Dermis blood vessel endothelial cell (primary cell): ENCODE measurements at regions not wholly inside any gene's neighbourhood (a gene's known extent, or its start where the extent isn't known, plus 50 kb on each side); places are given as distances from the start of the nearest gene placed in this dataset.

Experiments
- DNase-seq: peaks from one replicate; pipeline ENCODE4 v3.0.0; 2010

DNA sequence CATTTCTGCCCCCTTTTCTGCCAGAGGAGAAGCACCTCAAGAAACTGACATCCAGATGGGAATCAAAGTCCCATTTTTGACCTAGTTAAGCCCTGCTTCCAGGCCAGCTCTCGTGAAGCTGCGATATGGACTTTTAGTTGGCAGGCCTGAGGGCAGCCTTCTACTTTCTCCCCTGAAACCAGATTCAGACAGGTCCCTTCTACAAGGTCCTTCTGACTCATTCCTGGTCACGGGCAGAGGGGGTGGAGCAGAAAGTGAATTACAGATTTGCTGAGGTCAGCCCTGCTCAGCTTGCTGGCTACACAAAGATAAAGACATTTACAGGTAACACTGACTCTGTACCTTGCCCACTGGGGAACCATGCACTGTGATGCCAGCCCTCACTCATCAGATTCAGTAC lies 52.8 kb upstream of the TUT7 start:
- no peak for DNase-seq

DNA sequence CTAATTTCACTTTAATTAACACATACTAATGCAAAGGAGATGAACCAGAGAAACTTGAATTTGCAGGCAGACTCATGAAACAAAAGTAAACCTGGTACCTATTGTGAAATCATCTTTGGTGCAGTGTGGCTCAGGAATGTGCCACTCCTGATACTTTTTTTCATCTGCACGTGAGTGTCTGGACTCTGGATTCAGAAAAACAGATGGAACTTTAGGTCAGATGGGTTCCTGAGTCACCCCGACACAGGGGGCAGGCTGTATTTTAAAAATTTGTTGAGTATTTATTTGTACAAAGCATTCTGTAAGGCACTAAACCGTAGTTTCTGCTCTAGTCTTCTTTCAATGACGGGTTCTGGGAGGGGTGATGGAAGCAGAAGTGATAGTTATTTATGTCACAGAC lies 52.2 kb upstream of the TUT7 start:
- DNase-seq, result no peak

DNA sequence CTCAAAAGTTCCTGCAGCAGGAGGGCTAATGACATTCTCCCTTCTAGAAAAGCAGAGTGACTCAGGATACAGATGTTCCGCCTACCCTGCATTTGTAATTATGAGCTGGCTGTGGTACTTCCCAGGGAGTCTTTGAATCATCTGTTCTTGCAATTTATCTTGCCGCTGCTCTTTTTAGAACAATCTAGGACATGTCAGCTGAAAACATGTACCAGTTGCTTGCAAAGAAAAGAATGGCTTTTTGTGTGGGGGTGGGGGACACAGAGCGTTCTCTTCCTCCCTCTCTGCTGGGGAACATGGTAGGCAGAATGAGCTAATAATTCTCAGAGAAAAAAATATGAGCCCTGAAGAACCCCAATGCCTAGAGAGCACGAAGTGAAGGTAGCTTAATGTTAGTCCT lies 51.7 kb upstream of the TUT7 start:
- peak; percentile 15 for DNase-seq

DNA sequence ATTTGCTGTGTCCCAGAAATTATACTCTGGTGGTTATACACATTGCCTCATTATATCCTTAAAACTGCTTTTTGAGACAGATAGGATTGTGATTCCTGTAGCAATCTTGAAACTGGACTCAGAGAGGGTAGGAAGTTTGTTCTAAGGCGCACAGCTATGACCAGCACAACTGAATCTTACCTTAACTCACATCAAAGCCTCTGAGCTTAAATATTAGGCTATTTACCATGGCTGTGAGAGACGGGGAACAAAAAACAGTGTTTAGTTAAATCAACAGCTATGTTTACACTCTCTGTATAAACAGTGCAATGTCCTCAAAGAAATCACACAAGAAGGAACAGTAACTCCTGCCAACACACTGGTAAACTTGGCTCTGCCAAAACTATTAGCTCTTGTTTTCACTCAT lies 50.9 kb upstream of the TUT7 start:
- no peak for DNase-seq
